Activated T-cell treated with anti-CD3 and anti-CD28 coated beads, Interleukin-2, amount 50 U/mL, for 4 hours (primary cell): ENCODE measurements at regions not wholly inside any gene's neighbourhood (a gene's known extent, or its start where the extent isn't known, plus 50 kb on each side); places are given as distances from the start of the nearest gene placed in this dataset.

Experiments
- ATAC-seq, 2 donors: fragments of 200-7000 bp; cut with Tn5 transposase; one replicate each; pipeline ENCODE4 v1.10.0; 2021
- DNase-seq: peaks from one replicate; pipeline ENCODE4 v3.0.0-alpha.2; 2020
- H3K27me3 Mint-ChIP-seq: one replicate; pipeline ENCODE4 v1.8.0; 2021; ENCODE audit warnings: low read depth, mixed read lengths
- H3K36me3 Mint-ChIP-seq: one replicate; pipeline ENCODE4 v1.8.0; 2022; ENCODE audit warnings: mixed read lengths; ENCODE audit not compliant: insufficient read depth
- H3K4me1 Mint-ChIP-seq: one replicate; pipeline ENCODE4 v1.8.0; 2021; ENCODE audit warnings: low read depth, mixed read lengths
- H3K4me3 Mint-ChIP-seq: one replicate; pipeline ENCODE4 v1.8.0; 2021; ENCODE audit warnings: mild to moderate bottlenecking, moderate library complexity, mixed read lengths
- H3K9me3 Mint-ChIP-seq: one replicate; pipeline ENCODE4 v1.8.0; 2021; ENCODE audit warnings: mixed read lengths

GRCh38 chr9:129506041-129506440 is 114.9 kb downstream of the C9orf50 start:
- no peak for DNase-seq
- no peaks in the 10 kb centered on the region for H3K9me3 Mint-ChIP-seq
- no peaks in the 10 kb centered on the region for H3K27me3 Mint-ChIP-seq
- peaks cover 5% of the 10 kb centered on the region for H3K4me1 Mint-ChIP-seq
- H3K36me3 Mint-ChIP-seq = no peaks in the 10 kb centered on the region
- no peak overlapping the region for H3K4me3 Mint-ChIP-seq
- no peak for ATAC-seq

- H3K36me3 Mint-ChIP-seq = no peaks in the 10 kb centered on the region
- H3K9me3 Mint-ChIP-seq = no peaks in the 10 kb centered on the region
- H3K4me3 Mint-ChIP-seq = no peak overlapping the region
- peaks cover 5% of the 10 kb centered on the region for H3K4me1 Mint-ChIP-seq
- H3K27me3 Mint-ChIP-seq = no peaks in the 10 kb centered on the region
- ATAC-seq = no peak
- no peak for DNase-seq
Observed at GRCh38 chr9:129505270-129505902, 115.5 kb downstream of the C9orf50 start.

GRCh38 chr9:129504404-129504803 is 116.5 kb downstream of the C9orf50 start:
- no peaks in the 10 kb centered on the region for H3K9me3 Mint-ChIP-seq
- H3K4me3 Mint-ChIP-seq = no peak overlapping the region
- peaks cover 5% of the 10 kb centered on the region for H3K4me1 Mint-ChIP-seq
- H3K27me3 Mint-ChIP-seq = no peaks in the 10 kb centered on the region
- ATAC-seq = no peak
- no peak for DNase-seq
- no peaks in the 10 kb centered on the region for H3K36me3 Mint-ChIP-seq

- H3K4me1 Mint-ChIP-seq = peaks cover 10% of the 10 kb centered on the region
- no peaks in the 10 kb centered on the region for H3K9me3 Mint-ChIP-seq
- no peak for DNase-seq
- H3K27me3 Mint-ChIP-seq = no peaks in the 10 kb centered on the region
- no peak for ATAC-seq
- no peaks in the 10 kb centered on the region for H3K36me3 Mint-ChIP-seq
- no peak overlapping the region for H3K4me3 Mint-ChIP-seq
Observed at GRCh38 chr9:129501771-129502319, 119.1 kb downstream of the C9orf50 start.

GRCh38 chr9:129500863-129501770 is 119.8 kb downstream of the C9orf50 start:
- DNase-seq (no peak), ATAC-seq (no peak)
- Mint-ChIP-seq H3K4me1 (peaks cover 13% of the 10 kb centered on the region), H3K9me3 (no peaks in the 10 kb centered on the region), H3K4me3 (no peak overlapping the region), H3K36me3 (no peaks in the 10 kb centered on the region), H3K27me3 (no peaks in the 10 kb centered on the region)

- no peak for ATAC-seq
- Mint-ChIP-seq H3K4me3 (no peak overlapping the region), H3K27me3 (no peaks in the 10 kb centered on the region), H3K9me3 (no peaks in the 10 kb centered on the region), H3K36me3 (no peaks in the 10 kb centered on the region), H3K4me1 (peaks cover 21% of the 10 kb centered on the region)
- no peak for DNase-seq
Observed at GRCh38 chr9:129500161-129500862, 120.6 kb downstream of the C9orf50 start.

- Mint-ChIP-seq H3K9me3 (no peaks in the 10 kb centered on the region), H3K4me1 (peaks cover 22% of the 10 kb centered on the region), H3K4me3 (no peak overlapping the region), H3K36me3 (no peaks in the 10 kb centered on the region), H3K27me3 (no peaks in the 10 kb centered on the region)
- DNase-seq (no peak), ATAC-seq (no peak)
Observed at GRCh38 chr9:129498451-129499384, 122.2 kb downstream of the C9orf50 start.

GRCh38 chr9:129497813-129498450 is 123.0 kb downstream of the C9orf50 start:
- no peaks in the 10 kb centered on the region for H3K9me3 Mint-ChIP-seq
- H3K4me3 Mint-ChIP-seq = peak overlapping the region; percentile 19
- no peaks in the 10 kb centered on the region for H3K27me3 Mint-ChIP-seq
- ATAC-seq (no peak), DNase-seq (no peak)
- H3K4me1 Mint-ChIP-seq = peaks cover 25% of the 10 kb centered on the region
- H3K36me3 Mint-ChIP-seq = no peaks in the 10 kb centered on the region

- ATAC-seq = no peak
- Mint-ChIP-seq H3K4me1 (peaks cover 26% of the 10 kb centered on the region), H3K9me3 (no peaks in the 10 kb centered on the region), H3K27me3 (no peaks in the 10 kb centered on the region), H3K36me3 (peaks cover 2% of the 10 kb centered on the region), H3K4me3 (peak overlapping the region; percentile 81)
- DNase-seq = no peak
Observed at GRCh38 chr9:129497005-129497812, 123.7 kb downstream of the C9orf50 start.

- no peaks in the 10 kb centered on the region for H3K9me3 Mint-ChIP-seq
Observed at GRCh38 chr9:129496473-129497004, 124.4 kb downstream of the C9orf50 start.

GRCh38 chr9:129495620-129496472 is 125.1 kb downstream of the C9orf50 start:
- H3K9me3 Mint-ChIP-seq = no peaks in the 10 kb centered on the region

More at GRCh38 chr9:129496473-129497004, 124.4 kb downstream of the C9orf50 start:
- Mint-ChIP-seq H3K36me3 (peaks cover 3% of the 10 kb centered on the region), H3K4me3 (peak overlapping the region; percentile 81), H3K4me1 (peaks cover 30% of the 10 kb centered on the region), H3K27me3 (no peaks in the 10 kb centered on the region)
- ATAC-seq (peak; percentile 83 to 85), DNase-seq (peak; percentile 85)

More at GRCh38 chr9:129495620-129496472, 125.1 kb downstream of the C9orf50 start:
- Mint-ChIP-seq H3K27me3 (no peaks in the 10 kb centered on the region), H3K36me3 (peaks cover 3% of the 10 kb centered on the region), H3K4me1 (peaks cover 37% of the 10 kb centered on the region), H3K4me3 (peak overlapping the region; percentile 81)
- peak; percentile 81 for DNase-seq
- ATAC-seq = peak; percentile 86 to 87
